MCF 10A (cell line): ENCODE measurements at regions not wholly inside any gene's neighbourhood (a gene's known extent, or its start where the extent isn't known, plus 50 kb on each side); places are given as distances from the start of the nearest gene placed in this dataset.

Experiments
- BruUV-seq: library from RNA; stranded (reverse); fragments of 400-500 nt; replicated peaks from 2 replicates; lab custom pipeline; 2021; lab: Mats Ljungman, UMichigan
- CTCF ChIA-PET: fragments of 300-600 bp; sonication (Branson Sonifier 250); formaldehyde crosslinking; extraction: SDS; loops from one replicate; lab custom pipeline; 2021; ENCODE audit warnings: antibody characterized with exemption, inconsistent platforms; lab: Yijun Ruan, JAX
- POLR2A ChIA-PET: fragments of 300-600, 350-650 bp; sonication (Branson Sonifier 250); formaldehyde crosslinking; extraction: SDS; loops from one replicate; lab custom pipeline; 2020; ENCODE audit warnings: antibody characterized with exemption, inconsistent platforms; lab: Yijun Ruan, JAX
- DNase-seq: peaks from one replicate; pipeline ENCODE4 v3.0.0-alpha.2; 2018; ENCODE audit not compliant: unreplicated experiment
- H3K27ac Mint-ChIP-seq: one replicate; pipeline ENCODE4 v1.8.0; 2022; ENCODE audit warnings: mild to moderate bottlenecking, low read depth, mixed read lengths; ENCODE audit not compliant: unreplicated experiment
- H3K27me3 Mint-ChIP-seq: one replicate; pipeline ENCODE4 v1.8.0; 2022; ENCODE audit warnings: mixed read lengths; ENCODE audit not compliant: insufficient read depth, unreplicated experiment
- H3K36me3 Mint-ChIP-seq: one replicate; pipeline ENCODE4 v1.8.0; 2022; ENCODE audit warnings: mild to moderate bottlenecking, moderate library complexity, mixed read lengths; ENCODE audit not compliant: insufficient read depth, unreplicated experiment
- H3K4me1 Mint-ChIP-seq: one replicate; pipeline ENCODE4 v1.8.0; 2022; ENCODE audit warnings: mixed read lengths; ENCODE audit not compliant: insufficient read depth, unreplicated experiment
- H3K4me3 Mint-ChIP-seq: one replicate; pipeline ENCODE4 v1.8.0; 2022; ENCODE audit warnings: mild to moderate bottlenecking, moderate library complexity, mixed read lengths; ENCODE audit not compliant: unreplicated experiment
- H3K9me3 Mint-ChIP-seq: one replicate; pipeline ENCODE4 v1.8.0; 2022; ENCODE audit warnings: mixed read lengths; ENCODE audit not compliant: unreplicated experiment
- CTCF ChIP-seq: fragments of 200-600 bp; IDR thresholded peaks from one replicate; pipeline ENCODE4 v1.8.0; 2022; ENCODE audit warnings: antibody characterized with exemption, mild to moderate bottlenecking; ENCODE audit not compliant: unreplicated experiment
- intact Hi-C: fragments of 100-400 bp; cut with micrococcal nuclease; formaldehyde crosslinking; loops from 2 replicates; pipeline ENCODE4 v1.14.1; 2022

DNA sequence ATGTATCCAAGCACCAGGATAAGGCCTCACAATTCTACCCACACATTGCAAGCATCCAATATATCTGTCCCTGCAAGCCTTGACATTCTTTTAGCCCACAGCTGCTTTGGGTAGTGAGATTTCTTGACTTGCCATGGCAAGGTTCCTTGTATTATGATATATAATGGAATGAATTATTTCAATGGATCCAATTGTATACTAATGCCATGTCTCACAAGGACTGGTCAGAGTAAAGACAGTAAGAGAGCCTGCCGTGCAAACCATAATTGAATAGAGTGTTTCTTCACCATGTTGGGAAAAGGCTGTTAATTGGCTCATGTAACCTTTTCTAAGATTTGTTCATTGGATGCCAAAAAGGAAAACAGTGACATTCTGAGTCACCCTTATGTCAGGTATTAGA, 64.3 kb upstream of the RBBP8 start:
- no peak for DNase-seq
- ChIA-PET POLR2A (interaction anchor here (1.5 kb wide), 1 partner anchor 10 kb away, joined by 3 read pairs; no protein-coding TSS in a partner anchor), CTCF (no interaction called here)
- H3K4me3 Mint-ChIP-seq: no peak overlapping the region
- BruUV-seq: no TSS peak
- H3K36me3 Mint-ChIP-seq: no peaks in the 10 kb centered on the region
- intact Hi-C loops: no loop called here
- no peaks in the 10 kb centered on the region for H3K27me3 Mint-ChIP-seq
- no peak for TF ChIP-seq CTCF
- peaks cover 6% of the 10 kb centered on the region for H3K4me1 Mint-ChIP-seq
- H3K9me3 Mint-ChIP-seq: no peaks in the 10 kb centered on the region
- no peak overlapping the region for H3K27ac Mint-ChIP-seq

GRCh38 chr18:22871809-22872525, 61.2 kb upstream of the RBBP8 start:
- Mint-ChIP-seq H3K27me3 (no peaks in the 10 kb centered on the region), H3K9me3 (no peaks in the 10 kb centered on the region), H3K4me1 (no peaks in the 10 kb centered on the region), H3K4me3 (no peak overlapping the region), H3K36me3 (no peaks in the 10 kb centered on the region), H3K27ac (no peak overlapping the region)
- ChIA-PET CTCF (no interaction called here), POLR2A (interaction anchor here (0.7 kb wide), 1 partner anchor 63 kb away, joined by 3 read pairs; no protein-coding TSS in a partner anchor)
- TF ChIP-seq CTCF: no peak
- DNase-seq: no peak
- intact Hi-C loops: no loop called here
- BruUV-seq: no TSS peak

DNA sequence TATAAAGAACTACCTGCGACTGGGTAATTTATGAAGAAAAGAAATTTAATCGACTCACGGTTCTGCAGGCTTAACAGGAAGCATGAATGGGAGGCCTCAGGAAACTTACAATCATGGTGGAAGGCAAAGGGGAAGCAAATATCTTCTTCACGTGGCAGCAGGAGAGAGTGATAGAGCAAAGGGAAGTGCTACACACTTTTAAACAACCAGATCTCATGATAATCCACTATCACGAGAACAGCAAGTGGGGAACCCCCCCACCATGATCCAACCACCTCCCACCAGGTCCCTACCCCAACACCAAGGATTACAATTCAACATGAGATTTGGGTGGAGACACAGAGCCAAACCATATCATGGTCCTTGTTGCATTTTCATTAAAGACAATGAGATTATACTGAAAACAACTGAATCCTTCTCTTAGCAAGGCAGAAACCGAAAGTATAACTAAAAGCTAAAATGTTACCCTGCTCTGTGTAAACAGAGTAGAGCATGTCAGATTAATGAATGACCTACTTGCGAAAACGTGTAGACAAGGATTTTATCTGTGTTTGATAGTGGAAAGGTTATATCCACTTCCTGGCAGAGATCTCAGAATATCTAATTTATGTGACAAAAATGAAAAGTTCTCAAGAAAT, 60.1 kb upstream of the RBBP8 start:
- Mint-ChIP-seq H3K9me3 (no peaks in the 10 kb centered on the region), H3K27ac (no peak overlapping the region), H3K4me3 (no peak overlapping the region), H3K36me3 (no peaks in the 10 kb centered on the region), H3K27me3 (no peaks in the 10 kb centered on the region), H3K4me1 (no peaks in the 10 kb centered on the region)
- no peak for DNase-seq
- POLR2A ChIA-PET: interaction anchor here (0.6 kb wide), 1 partner anchor 36 kb away, joined by 5 read pairs; no protein-coding TSS in a partner anchor
- CTCF ChIA-PET: no interaction called here
- no TSS peak for BruUV-seq
- intact Hi-C loops: no loop called here
- TF ChIP-seq CTCF: no peak

GRCh38 chr18:22879293-22879692, 53.8 kb upstream of the RBBP8 start:
- no peak overlapping the region for H3K4me3 Mint-ChIP-seq
- no TSS peak for BruUV-seq
- CTCF ChIA-PET: interaction anchor here (0.7 kb wide), 1 partner anchor 63 kb away, joined by 4 read pairs; no protein-coding TSS in a partner anchor
- POLR2A ChIA-PET: no interaction called here
- H3K4me1 Mint-ChIP-seq: no peaks in the 10 kb centered on the region
- no peak for DNase-seq
- H3K9me3 Mint-ChIP-seq: no peaks in the 10 kb centered on the region
- intact Hi-C loops: no loop called here
- no peaks in the 10 kb centered on the region for H3K36me3 Mint-ChIP-seq
- no peak overlapping the region for H3K27ac Mint-ChIP-seq
- no peak for TF ChIP-seq CTCF
- no peaks in the 10 kb centered on the region for H3K27me3 Mint-ChIP-seq
